ENCODE measurements at regions not wholly inside any gene's neighbourhood (a gene's known extent, or its start where the extent isn't known, plus 50 kb on each side); places are given as distances from the start of the nearest gene placed in this dataset.

DNA sequence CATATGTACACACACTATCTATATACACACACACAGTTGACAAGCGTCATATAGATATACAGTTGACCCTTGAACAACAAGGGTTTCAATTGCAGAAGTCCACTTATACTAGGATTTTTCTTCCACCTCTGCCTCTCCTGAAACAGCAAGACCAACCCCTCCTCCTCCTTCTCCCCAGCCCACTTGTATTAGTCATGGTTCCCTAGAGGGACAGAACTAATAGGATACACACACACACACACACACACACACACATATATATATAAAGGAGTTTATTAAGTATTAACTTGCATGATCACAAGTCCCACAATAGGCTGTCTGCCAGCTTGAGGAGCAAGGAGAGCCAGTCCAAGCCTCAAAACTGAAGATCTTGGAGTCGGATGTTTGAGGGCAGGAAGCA is 92.9 kb downstream of the DHCR7 start:
- H3K27me3 Mint-ChIP-seq (ENCODE audit: low read depth, poor library complexity) = peaks cover 41% of the 10 kb centered on the region
- H3K4me1 Mint-ChIP-seq = no peaks in the 10 kb centered on the region
- H3K27ac Mint-ChIP-seq = no peak overlapping the region
- TF ChIP-seq, protein P1, sequence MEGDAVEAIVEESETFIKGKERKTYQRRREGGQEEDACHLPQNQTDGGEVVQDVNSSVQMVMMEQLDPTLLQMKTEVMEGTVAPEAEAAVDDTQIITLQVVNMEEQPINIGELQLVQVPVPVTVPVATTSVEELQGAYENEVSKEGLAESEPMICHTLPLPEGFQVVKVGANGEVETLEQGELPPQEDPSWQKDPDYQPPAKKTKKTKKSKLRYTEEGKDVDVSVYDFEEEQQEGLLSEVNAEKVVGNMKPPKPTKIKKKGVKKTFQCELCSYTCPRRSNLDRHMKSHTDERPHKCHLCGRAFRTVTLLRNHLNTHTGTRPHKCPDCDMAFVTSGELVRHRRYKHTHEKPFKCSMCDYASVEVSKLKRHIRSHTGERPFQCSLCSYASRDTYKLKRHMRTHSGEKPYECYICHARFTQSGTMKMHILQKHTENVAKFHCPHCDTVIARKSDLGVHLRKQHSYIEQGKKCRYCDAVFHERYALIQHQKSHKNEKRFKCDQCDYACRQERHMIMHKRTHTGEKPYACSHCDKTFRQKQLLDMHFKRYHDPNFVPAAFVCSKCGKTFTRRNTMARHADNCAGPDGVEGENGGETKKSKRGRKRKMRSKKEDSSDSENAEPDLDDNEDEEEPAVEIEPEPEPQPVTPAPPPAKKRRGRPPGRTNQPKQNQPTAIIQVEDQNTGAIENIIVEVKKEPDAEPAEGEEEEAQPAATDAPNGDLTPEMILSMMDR (IDR thresholded peaks at IDR 0.05) = no peak
- no peak overlapping the region for H3K4me3 Mint-ChIP-seq
- H3K36me3 Mint-ChIP-seq (ENCODE audit: low read depth) = no peaks in the 10 kb centered on the region
- no peak for DNase-seq
- no peaks in the 10 kb centered on the region for H3K9me3 Mint-ChIP-seq

GRCh38 chr11:71354394-71355105 is 93.6 kb downstream of the DHCR7 start:
- Mint-ChIP-seq H3K36me3 (ENCODE audit: low read depth) (no peaks in the 10 kb centered on the region), H3K4me1 (no peaks in the 10 kb centered on the region), H3K27me3 (ENCODE audit: low read depth, poor library complexity) (peaks cover 39% of the 10 kb centered on the region), H3K4me3 (no peak overlapping the region), H3K9me3 (no peaks in the 10 kb centered on the region), H3K27ac (no peak overlapping the region)
- no peak for DNase-seq
- TF ChIP-seq, protein P1 (IDR thresholded peaks at IDR 0.05) = no peak

DNA sequence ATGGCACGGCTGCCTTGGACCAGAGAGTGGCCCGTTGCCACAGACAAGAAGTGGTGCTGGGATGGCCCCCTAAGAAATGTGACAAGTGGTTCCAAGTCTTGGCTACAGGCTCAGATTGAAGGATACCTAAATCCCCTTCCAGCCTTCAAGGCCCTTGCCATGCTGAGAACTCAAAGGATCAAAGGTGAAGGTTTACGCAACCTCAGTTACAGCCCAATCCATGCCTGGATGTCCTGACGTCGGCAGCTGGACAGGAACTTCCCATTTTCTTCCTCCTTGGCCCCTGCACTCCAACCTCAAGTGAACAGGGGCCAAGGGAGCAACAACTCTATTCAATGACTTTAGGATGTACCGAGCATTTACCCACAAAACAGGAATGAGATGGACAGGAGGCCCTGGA is 95.4 kb downstream of the DHCR7 start:
- no peaks in the 10 kb centered on the region for H3K9me3 Mint-ChIP-seq
- H3K4me3 Mint-ChIP-seq = no peak overlapping the region
- H3K36me3 Mint-ChIP-seq (ENCODE audit: low read depth) = no peaks in the 10 kb centered on the region
- TF ChIP-seq, protein P1 (IDR thresholded peaks at IDR 0.05) = no peak
- H3K27me3 Mint-ChIP-seq (ENCODE audit: low read depth, poor library complexity) = peaks cover 37% of the 10 kb centered on the region
- no peak for DNase-seq
- no peaks in the 10 kb centered on the region for H3K4me1 Mint-ChIP-seq
- H3K27ac Mint-ChIP-seq = no peak overlapping the region

DNA sequence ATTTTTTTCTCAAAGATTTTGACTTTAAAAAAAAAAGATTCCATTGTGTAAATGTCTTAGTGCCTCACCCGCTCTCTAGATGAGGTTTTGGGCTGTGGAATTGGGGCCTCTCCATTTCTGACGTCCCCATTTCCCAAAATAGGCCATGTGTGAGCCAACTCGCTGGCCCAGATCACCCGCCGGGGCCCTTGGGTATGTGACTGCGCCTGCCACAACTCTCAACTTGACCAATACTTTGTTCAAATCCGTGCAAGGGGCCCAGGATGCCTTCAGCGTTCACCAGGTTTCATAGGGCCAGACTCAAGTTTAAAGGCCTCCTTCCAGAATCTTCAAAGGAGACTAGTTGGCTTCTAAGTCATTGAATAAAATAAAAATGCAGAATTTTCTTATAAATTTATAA is 96.0 kb downstream of the DHCR7 start:
- DNase-seq = no peak
- no peak overlapping the region for H3K27ac Mint-ChIP-seq
- H3K4me3 Mint-ChIP-seq = no peak overlapping the region
- TF ChIP-seq, protein P1 (IDR thresholded peaks at IDR 0.05) = no peak
- H3K27me3 Mint-ChIP-seq (ENCODE audit: low read depth, poor library complexity) = peaks cover 43% of the 10 kb centered on the region
- no peaks in the 10 kb centered on the region for H3K4me1 Mint-ChIP-seq
- H3K36me3 Mint-ChIP-seq (ENCODE audit: low read depth) = no peaks in the 10 kb centered on the region
- no peaks in the 10 kb centered on the region for H3K9me3 Mint-ChIP-seq

DNA sequence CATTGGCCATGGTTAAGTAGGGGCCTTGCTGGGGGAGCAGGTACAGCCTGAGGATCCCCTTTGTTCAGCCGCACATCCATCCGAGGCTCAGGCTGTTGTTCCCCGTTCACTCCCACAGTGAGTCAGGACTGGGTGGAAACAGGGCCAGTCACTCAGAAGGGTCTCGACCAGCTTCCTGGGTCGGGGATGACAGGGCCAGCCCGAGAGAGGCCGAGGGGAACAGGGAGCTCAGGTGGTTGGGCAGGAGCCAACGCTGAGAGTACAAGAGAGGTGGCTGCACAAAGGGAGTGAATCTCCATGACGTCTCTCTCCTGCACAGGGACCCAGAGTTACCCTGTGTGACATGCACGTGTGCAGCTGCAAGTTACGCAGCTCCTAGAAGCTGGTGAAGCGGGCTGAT is 97.2 kb upstream of the SHANK2 start:
- H3K27me3 Mint-ChIP-seq (ENCODE audit: low read depth, poor library complexity) = peaks cover 40% of the 10 kb centered on the region
- TF ChIP-seq, protein P1 (IDR thresholded peaks at IDR 0.05) = no peak
- no peaks in the 10 kb centered on the region for H3K4me1 Mint-ChIP-seq
- no peak overlapping the region for H3K4me3 Mint-ChIP-seq
- no peak for DNase-seq
- H3K36me3 Mint-ChIP-seq (ENCODE audit: low read depth) = no peaks in the 10 kb centered on the region
- no peaks in the 10 kb centered on the region for H3K9me3 Mint-ChIP-seq
- no peak overlapping the region for H3K27ac Mint-ChIP-seq

GRCh38 chr11:71343828-71344400 is 91.5 kb upstream of the SHANK2 start:
- peaks cover 20% of the 10 kb centered on the region for H3K4me1 Mint-ChIP-seq
- no peak for DNase-seq
- H3K27ac Mint-ChIP-seq = no peak overlapping the region
- TF ChIP-seq, protein P1 (IDR thresholded peaks at IDR 0.05) = no peak
- H3K27me3 Mint-ChIP-seq (ENCODE audit: low read depth, poor library complexity) = peaks cover 35% of the 10 kb centered on the region
- H3K36me3 Mint-ChIP-seq (ENCODE audit: low read depth) = no peaks in the 10 kb centered on the region
- no peak overlapping the region for H3K4me3 Mint-ChIP-seq
- no peaks in the 10 kb centered on the region for H3K9me3 Mint-ChIP-seq
